AG04449 (cell line): ENCODE measurements at regions not wholly inside any gene's neighbourhood (a gene's known extent, or its start where the extent isn't known, plus 50 kb on each side); places are given as distances from the start of the nearest gene placed in this dataset.

ENCODE experiments used
- CTCF ChIA-PET: fragments of 350-600 bp; formaldehyde crosslinking; extraction: SDS; loops from one replicate; lab custom pipeline; 2021; ENCODE audit warnings: antibody characterized with exemption; lab: Yijun Ruan, JAX
- POLR2A ChIA-PET: fragments of 400-600, 350-600 bp; formaldehyde crosslinking; extraction: SDS; loops from one replicate; lab custom pipeline; 2020; ENCODE audit warnings: antibody characterized with exemption, inconsistent platforms; lab: Yijun Ruan, JAX
- DNase-seq: peaks from one replicate; pipeline ENCODE4 v3.0.0-alpha.2; 2010; ENCODE audit warnings: low read depth, low spot score
- H3K4me3 ChIP-seq: 2 replicates; pipeline ENCODE4 v1.5.1; 2011; ENCODE audit warnings: low read depth, mild to moderate bottlenecking, control low read depth, low read length
- TF ChIP-seq, protein P1 (sequence below): IDR thresholded peaks from one replicate; pipeline ENCODE4 v1.5.1; 2011; ENCODE audit warnings: mild to moderate bottlenecking, moderate library complexity, low read length, control low read depth, inconsistent platforms; ENCODE audit not compliant: insufficient read depth; ENCODE audit errors: missing control alignments

DNA sequence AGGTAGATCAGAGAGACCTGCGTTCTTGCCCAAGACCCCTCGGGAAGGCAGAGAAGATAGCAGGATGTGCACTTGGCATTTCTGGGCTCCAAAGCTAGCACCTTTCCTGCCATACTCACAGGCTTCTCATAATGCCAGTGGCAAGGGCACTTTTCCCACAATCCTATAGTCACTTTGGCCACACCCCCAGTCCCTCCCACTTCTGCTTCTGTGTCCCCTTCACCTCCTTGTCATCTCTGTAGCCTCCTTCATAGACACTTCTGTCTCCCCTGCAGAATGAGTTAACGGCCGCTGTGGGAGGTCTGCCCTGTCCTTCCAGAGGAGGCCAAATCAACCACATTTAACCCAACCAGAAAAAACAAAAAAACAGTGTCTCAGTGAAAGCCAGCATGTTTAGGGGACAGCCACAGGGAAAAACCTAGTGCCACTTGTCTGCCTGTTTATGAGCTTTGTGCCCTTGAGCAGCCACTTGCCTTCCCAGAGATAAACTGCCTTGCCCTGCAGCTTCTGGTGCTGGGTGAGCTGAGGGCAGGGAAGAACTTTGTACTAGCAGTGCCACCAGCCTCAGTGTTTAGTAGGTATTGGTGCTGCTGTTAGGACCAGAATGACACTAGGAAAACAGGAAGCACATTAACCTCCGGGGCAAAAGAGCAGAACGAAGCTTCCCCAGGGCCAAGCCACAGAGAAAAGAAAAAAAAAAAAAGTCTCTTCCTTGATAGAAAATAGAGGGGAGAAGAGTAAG, 193.0 kb upstream of the PWP1 start:
- no peak overlapping the region for H3K4me3 ChIP-seq
- TF ChIP-seq, protein P1, sequence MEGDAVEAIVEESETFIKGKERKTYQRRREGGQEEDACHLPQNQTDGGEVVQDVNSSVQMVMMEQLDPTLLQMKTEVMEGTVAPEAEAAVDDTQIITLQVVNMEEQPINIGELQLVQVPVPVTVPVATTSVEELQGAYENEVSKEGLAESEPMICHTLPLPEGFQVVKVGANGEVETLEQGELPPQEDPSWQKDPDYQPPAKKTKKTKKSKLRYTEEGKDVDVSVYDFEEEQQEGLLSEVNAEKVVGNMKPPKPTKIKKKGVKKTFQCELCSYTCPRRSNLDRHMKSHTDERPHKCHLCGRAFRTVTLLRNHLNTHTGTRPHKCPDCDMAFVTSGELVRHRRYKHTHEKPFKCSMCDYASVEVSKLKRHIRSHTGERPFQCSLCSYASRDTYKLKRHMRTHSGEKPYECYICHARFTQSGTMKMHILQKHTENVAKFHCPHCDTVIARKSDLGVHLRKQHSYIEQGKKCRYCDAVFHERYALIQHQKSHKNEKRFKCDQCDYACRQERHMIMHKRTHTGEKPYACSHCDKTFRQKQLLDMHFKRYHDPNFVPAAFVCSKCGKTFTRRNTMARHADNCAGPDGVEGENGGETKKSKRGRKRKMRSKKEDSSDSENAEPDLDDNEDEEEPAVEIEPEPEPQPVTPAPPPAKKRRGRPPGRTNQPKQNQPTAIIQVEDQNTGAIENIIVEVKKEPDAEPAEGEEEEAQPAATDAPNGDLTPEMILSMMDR = no peak
- CTCF ChIA-PET = interaction anchor here (1.6 kb wide), 1 partner anchor 115 kb away, joined by 5 read pairs; no protein-coding TSS in a partner anchor
- POLR2A ChIA-PET = no interaction called here
- no peak for DNase-seq

DNA sequence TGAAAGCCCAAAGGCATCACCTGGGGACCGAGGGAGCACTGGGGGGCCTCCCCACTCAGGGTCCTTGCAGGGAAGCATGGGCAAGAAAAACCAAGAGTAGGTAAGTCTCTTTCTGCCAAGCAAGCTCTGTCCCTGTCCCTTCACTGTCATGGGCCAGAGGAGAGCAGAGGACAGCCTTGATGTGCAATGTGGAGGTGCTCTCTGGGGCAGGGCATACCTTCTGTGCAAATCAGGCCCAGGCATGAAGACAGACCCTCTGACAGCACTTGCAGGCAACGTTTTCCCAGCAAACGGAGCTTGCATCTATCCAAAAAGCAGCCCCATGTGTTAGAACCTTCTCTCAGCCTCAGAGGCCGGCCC, 192.5 kb upstream of the PWP1 start:
- TF ChIP-seq, protein P1 = no peak
- ChIA-PET CTCF (interaction anchor here (1.6 kb wide), 1 partner anchor 114 kb away, joined by 5 read pairs; no protein-coding TSS in a partner anchor), POLR2A (no interaction called here)
- DNase-seq = no peak
- no peak overlapping the region for H3K4me3 ChIP-seq

DNA sequence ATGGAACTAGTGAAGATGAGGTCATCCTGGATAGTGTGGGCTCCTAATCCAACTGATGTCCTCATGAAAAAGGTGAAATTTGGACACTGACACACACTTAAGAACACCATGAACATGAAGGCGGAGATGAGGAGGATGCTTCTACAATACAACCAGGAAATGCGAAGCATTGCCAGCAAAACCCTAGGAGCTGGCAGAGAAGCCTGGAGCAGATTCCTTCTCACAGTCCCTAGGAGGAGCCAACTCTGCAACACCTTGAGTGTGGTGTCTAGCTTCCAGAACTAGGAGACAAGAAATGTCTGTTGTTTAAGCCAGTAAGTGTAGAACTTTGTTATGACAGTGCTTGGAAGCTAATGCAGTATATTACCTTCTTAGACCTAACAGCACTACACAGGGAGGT, 191.9 kb upstream of the PWP1 start:
- TF ChIP-seq, protein P1 = no peak
- ChIA-PET CTCF (interaction anchor here (1.6 kb wide), 1 partner anchor 114 kb away, joined by 5 read pairs; no protein-coding TSS in a partner anchor), POLR2A (no interaction called here)

DNA sequence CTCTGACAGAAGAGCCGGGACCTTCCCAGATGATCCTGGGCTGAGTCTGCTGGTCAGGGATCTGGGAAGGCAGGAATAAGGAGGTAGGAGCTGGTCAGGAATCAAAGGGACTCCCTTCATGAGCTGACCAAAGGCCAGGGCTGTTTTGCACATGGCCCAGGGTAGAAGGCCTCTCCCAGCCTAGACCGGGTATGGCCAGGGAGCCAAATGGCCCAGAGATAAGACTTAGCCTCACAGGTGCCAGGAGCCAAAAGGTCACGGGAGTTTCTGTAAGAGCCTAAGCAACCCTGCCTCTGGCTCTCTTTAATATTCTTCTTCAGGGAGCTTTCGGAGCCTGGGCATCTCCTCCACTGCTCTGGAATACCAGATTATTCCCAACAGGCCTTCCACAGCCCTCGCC, 191.3 kb upstream of the PWP1 start:
- ChIA-PET POLR2A (no interaction called here), CTCF (interaction anchor here (1.6 kb wide), 1 partner anchor 113 kb away, joined by 5 read pairs; no protein-coding TSS in a partner anchor)
- H3K4me3 ChIP-seq = no peak overlapping the region
- TF ChIP-seq, protein P1 = no peak
- DNase-seq = no peak

More for the DNA sequence above, 191.9 kb upstream of the PWP1 start:
- DNase-seq = no peak
- H3K4me3 ChIP-seq = no peak overlapping the region

DNA sequence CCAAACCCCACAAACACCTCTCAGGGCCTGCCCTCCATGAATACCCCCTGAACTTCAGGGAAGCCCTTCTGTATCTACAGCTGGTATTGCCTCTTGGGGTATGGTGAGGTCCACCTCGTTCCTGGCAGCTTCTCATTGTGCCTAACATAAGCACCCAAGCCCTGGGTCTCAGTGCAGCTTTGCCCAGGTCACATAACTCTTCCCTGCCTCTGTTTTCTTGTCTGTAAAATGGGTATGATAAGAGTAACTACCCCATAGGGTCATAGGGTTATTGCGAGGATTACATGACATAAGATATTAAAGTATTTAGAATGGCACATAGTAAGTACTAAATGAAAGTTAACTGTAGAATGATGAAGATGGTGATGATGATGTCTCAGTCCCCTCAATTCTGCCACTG, 190.0 kb upstream of the PWP1 start:
- TF ChIP-seq, protein P1 = no peak
- ChIA-PET CTCF (no interaction called here), POLR2A (no interaction called here)
- H3K4me3 ChIP-seq = no peak overlapping the region
- DNase-seq = no peak

DNA sequence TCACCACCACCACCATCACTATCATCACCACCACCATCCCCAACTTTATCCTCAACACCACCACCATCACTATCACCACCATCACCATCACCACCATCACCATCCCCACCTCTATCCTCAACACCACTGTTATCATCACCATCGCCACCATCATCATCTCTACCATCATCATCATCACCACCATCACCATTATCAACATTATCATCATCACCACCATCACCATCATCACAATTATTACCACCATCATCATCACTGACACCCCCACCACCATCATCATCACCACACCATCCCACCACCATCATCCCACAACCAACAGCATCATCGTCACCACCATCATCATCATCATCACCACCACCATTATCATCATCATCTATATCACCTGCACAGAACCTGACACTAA, 188.4 kb upstream of the PWP1 start:
- TF ChIP-seq, protein P1 = no peak
- CTCF ChIA-PET = no interaction called here
- DNase-seq = no peak
- no peak overlapping the region for H3K4me3 ChIP-seq
- POLR2A ChIA-PET = no interaction called here
